ENCODE measurements at regions not wholly inside any gene's neighbourhood (a gene's known extent, or its start where the extent isn't known, plus 50 kb on each side); places are given as distances from the start of the nearest gene placed in this dataset.

DNA sequence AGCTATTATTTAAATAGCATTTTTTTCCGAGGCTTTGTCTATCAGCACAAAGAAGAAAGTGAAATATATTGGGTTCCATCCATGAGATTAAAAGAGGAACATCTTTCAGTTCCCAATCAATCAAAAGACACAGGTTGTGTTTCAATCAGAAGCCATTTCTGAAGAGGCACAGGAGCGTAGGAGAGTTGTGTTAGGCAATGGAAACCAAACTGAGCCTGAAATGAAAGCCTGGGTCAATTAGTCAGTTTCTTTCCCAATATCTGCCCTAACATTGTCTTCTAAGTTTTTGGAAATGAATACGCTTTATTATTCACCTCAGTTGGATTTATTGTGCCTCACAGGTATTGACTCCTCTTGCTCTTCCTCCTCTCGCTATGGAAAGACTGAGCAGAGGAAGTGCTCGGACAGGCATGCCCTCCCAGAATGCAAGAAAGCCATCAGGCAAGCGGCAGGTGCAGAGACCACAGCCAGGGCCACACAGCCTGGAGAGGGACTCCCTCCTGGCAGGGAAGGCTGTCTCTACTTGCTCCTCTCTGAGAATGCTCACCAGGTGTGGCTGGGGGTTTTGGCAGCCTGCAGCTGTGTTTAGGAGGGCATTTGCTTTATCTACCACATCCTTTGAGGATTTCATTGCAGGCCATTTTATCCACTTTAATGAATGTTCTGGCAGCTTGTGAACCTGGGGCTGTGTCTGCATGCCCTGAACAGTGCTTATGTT is 100.8 kb upstream of the NEDD9 start:
- no peaks in the 10 kb centered on the region for H3K27me3 Mint-ChIP-seq
- H3K4me1 Mint-ChIP-seq = peaks cover 71% of the 10 kb centered on the region
- DNase-seq = no peak
- H3K36me3 Mint-ChIP-seq = peaks cover 51% of the 10 kb centered on the region
- H3K4me3 Mint-ChIP-seq = no peak overlapping the region
- peak overlapping the region; percentile 44 for H3K27ac Mint-ChIP-seq
- peaks cover 3% of the 10 kb centered on the region for H3K9me3 Mint-ChIP-seq

GRCh38 chr6:11332463-11332862 is 100.0 kb upstream of the NEDD9 start:
- peaks cover 3% of the 10 kb centered on the region for H3K9me3 Mint-ChIP-seq
- H3K27me3 Mint-ChIP-seq = no peaks in the 10 kb centered on the region
- peak overlapping the region; percentile 23 for H3K27ac Mint-ChIP-seq
- peaks cover 49% of the 10 kb centered on the region for H3K36me3 Mint-ChIP-seq
- no peak overlapping the region for H3K4me3 Mint-ChIP-seq
- DNase-seq = no peak
- peaks cover 70% of the 10 kb centered on the region for H3K4me1 Mint-ChIP-seq

DNA sequence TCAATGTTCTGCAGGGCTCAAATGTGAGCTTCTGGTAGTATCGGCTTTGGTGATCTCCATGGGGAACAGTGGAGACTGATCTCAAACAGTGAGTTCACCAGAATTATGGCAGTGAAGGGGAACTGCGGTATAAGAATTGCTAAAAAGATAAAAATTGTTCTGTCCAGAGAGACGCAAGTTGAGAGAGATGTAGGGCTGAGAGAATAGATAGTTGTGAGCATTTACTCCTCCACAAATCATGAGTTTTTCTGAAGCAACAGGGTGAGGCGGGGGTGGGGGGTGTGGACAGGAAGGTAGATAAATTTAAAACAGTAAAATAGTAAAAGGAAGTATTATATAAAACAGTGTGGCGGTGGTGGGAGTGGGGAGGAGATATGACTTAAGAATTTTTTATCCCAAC is 98.6 kb upstream of the NEDD9 start:
- Mint-ChIP-seq H3K9me3 (peaks cover 3% of the 10 kb centered on the region), H3K27me3 (no peaks in the 10 kb centered on the region), H3K4me1 (peaks cover 79% of the 10 kb centered on the region), H3K27ac (peak overlapping the region; percentile 78), H3K36me3 (peaks cover 56% of the 10 kb centered on the region), H3K4me3 (peak overlapping the region; percentile 52)
- DNase-seq = no peak

GRCh38 chr6:11330413-11330760 is 97.9 kb upstream of the NEDD9 start:
- Mint-ChIP-seq H3K9me3 (peaks cover 3% of the 10 kb centered on the region), H3K36me3 (peaks cover 49% of the 10 kb centered on the region), H3K4me1 (peaks cover 76% of the 10 kb centered on the region), H3K27me3 (no peaks in the 10 kb centered on the region), H3K27ac (peak overlapping the region; percentile 78), H3K4me3 (peak overlapping the region; percentile 5)
- DNase-seq = peak; percentile 18

GRCh38 chr6:11329726-11330412 is 97.4 kb upstream of the NEDD9 start:
- Mint-ChIP-seq H3K9me3 (peaks cover 3% of the 10 kb centered on the region), H3K4me3 (peak overlapping the region; percentile 5), H3K27ac (peak overlapping the region; percentile 78), H3K36me3 (peaks cover 46% of the 10 kb centered on the region), H3K27me3 (no peaks in the 10 kb centered on the region), H3K4me1 (peaks cover 79% of the 10 kb centered on the region)
- DNase-seq = no peak

DNA sequence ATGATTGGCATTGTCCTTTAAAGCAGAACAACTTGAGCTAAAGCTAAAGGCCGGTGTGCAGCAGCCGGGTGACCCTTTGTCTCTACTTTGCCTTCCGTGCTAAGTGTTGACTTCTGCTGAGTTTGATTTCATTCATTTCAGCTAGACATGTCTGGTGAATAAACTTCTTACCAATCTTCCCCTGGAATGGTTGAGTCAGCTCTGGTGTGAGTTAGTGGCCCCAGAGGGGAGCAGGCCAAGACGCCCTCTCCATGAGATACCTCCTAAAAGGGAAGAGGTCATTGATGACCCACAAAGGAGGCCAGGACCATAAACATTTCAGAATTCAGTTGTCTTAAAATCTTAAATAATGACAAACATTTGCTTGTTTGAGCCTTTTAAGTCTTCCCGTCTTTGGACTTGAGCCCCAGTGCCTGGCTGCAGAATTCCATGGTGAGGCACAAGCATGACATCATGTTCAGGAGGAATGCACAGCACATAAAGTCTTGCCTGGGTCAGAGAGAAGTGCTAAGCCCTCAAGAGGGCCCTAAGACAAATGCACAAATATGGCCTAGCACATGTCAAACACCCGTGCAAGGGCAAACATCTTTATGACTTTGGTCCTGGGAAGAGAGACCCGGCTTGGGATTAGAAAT is 96.3 kb upstream of the NEDD9 start:
- Mint-ChIP-seq H3K4me3 (no peak overlapping the region), H3K27me3 (no peaks in the 10 kb centered on the region), H3K27ac (no peak overlapping the region), H3K4me1 (peaks cover 80% of the 10 kb centered on the region), H3K9me3 (peaks cover 3% of the 10 kb centered on the region), H3K36me3 (peaks cover 46% of the 10 kb centered on the region)
- DNase-seq = no peak

- Mint-ChIP-seq H3K4me1 (peaks cover 77% of the 10 kb centered on the region), H3K4me3 (no peak overlapping the region), H3K36me3 (peaks cover 50% of the 10 kb centered on the region), H3K9me3 (peaks cover 3% of the 10 kb centered on the region), H3K27ac (no peak overlapping the region), H3K27me3 (no peaks in the 10 kb centered on the region)
- DNase-seq = no peak
Measured at GRCh38 chr6:11327961-11328360, 95.5 kb upstream of the NEDD9 start.

- Mint-ChIP-seq H3K36me3 (peaks cover 41% of the 10 kb centered on the region), H3K27ac (no peak overlapping the region), H3K4me1 (peaks cover 66% of the 10 kb centered on the region), H3K9me3 (no peaks in the 10 kb centered on the region), H3K27me3 (no peaks in the 10 kb centered on the region), H3K4me3 (no peak overlapping the region)
- no peak for DNase-seq
Measured at GRCh38 chr6:11326116-11326515, 93.6 kb upstream of the NEDD9 start.

DNA sequence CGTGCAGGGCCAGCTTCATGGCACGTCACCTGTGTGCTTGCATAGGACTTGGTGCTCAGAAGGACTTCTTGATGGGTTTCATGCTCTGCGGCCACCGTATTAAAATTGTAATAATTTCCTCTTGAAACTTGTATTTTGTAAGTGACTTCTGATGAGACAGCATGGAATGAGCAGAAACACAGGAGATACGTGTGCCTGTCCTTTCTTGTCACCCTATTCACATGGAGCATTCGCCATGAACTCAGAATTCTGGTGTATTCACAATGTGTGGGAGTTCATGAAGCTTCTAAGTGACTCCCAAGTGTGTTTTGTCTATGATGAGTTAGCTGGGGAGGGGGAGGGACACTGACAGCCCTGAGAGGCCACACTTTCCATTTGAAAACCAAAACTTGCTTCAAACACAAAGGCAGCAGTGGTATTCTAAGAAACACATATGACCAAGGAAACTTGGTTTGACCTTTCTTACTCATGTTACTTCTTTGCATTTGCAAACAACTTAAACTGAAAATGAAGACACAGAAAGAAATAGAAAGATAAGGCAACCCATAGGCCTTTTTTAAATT is 92.1 kb upstream of the NEDD9 start:
- H3K36me3 Mint-ChIP-seq = peaks cover 45% of the 10 kb centered on the region
- H3K4me3 Mint-ChIP-seq = peak overlapping the region; percentile 58
- DNase-seq = peak; percentile 65
- peak overlapping the region; percentile 87 for H3K27ac Mint-ChIP-seq
- H3K27me3 Mint-ChIP-seq = no peaks in the 10 kb centered on the region
- H3K9me3 Mint-ChIP-seq = no peaks in the 10 kb centered on the region
- H3K4me1 Mint-ChIP-seq = peaks cover 54% of the 10 kb centered on the region

GRCh38 chr6:11323666-11324452 is 91.4 kb upstream of the NEDD9 start:
- H3K9me3 Mint-ChIP-seq = no peaks in the 10 kb centered on the region
- peak overlapping the region; percentile 87 for H3K27ac Mint-ChIP-seq
- no peak overlapping the region for H3K4me3 Mint-ChIP-seq
- no peak for DNase-seq
- H3K27me3 Mint-ChIP-seq = no peaks in the 10 kb centered on the region
- peaks cover 55% of the 10 kb centered on the region for H3K4me1 Mint-ChIP-seq
- H3K36me3 Mint-ChIP-seq = peaks cover 48% of the 10 kb centered on the region

GRCh38 chr6:11322252-11322885 is 89.9 kb upstream of the NEDD9 start:
- no peaks in the 10 kb centered on the region for H3K27me3 Mint-ChIP-seq
- H3K9me3 Mint-ChIP-seq = peaks cover 3% of the 10 kb centered on the region
- H3K36me3 Mint-ChIP-seq = peaks cover 48% of the 10 kb centered on the region
- DNase-seq = no peak
- H3K4me1 Mint-ChIP-seq = peaks cover 58% of the 10 kb centered on the region
- no peak overlapping the region for H3K27ac Mint-ChIP-seq
- no peak overlapping the region for H3K4me3 Mint-ChIP-seq

GRCh38 chr6:11320914-11321597 is 88.6 kb upstream of the NEDD9 start:
- no peaks in the 10 kb centered on the region for H3K27me3 Mint-ChIP-seq
- H3K4me1 Mint-ChIP-seq = peaks cover 59% of the 10 kb centered on the region
- H3K27ac Mint-ChIP-seq = peak overlapping the region; percentile 64
- no peak overlapping the region for H3K4me3 Mint-ChIP-seq
- peaks cover 9% of the 10 kb centered on the region for H3K9me3 Mint-ChIP-seq
- no peak for DNase-seq
- H3K36me3 Mint-ChIP-seq = peaks cover 49% of the 10 kb centered on the region

DNA sequence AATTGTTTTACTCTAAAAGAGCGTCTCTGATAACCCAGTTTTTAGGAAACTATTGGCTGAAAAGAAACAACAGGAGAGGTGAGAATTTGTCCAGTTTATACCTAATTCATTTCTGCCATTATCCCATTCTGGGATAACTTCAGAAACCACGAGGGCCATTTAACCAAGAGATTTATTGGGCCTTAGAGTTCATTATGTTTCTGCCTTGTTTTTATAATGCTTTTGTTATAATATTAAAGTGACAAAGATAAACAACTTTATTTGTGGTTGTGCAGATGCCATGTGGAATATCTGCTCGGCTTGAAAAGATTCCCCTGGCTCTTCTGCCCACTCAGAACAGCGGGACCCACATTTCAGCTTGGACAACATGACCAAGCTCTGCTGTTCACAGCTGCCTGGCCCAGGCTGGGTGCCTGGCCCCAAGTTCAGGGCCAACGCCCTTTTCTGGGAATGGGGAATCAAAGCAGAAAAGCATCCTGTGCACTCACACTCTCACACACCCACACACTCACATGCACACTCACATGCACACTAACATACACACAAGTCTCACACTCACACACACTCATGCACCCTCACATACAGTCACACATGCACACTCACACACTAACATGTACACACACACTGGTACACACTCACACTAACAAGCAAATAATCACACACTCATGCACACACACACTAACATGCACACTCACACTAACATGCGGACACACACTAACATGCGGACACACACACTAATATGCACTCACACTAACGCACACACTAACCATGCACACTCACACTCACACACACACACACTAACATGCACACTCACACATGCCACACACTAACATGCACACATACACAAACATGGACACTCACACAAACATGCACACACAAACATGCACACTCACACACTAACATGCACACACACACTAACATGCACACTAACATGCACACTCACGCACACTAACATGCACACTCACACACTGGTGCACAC is 86.7 kb upstream of the NEDD9 start:
- H3K4me1 Mint-ChIP-seq = peaks cover 53% of the 10 kb centered on the region
- no peaks in the 10 kb centered on the region for H3K27me3 Mint-ChIP-seq
- H3K27ac Mint-ChIP-seq = peak overlapping the region; percentile 86
- peaks cover 56% of the 10 kb centered on the region for H3K36me3 Mint-ChIP-seq
- H3K9me3 Mint-ChIP-seq = peaks cover 9% of the 10 kb centered on the region
- no peak overlapping the region for H3K4me3 Mint-ChIP-seq
- no peak for DNase-seq

All from activated naive CD8-positive, alpha-beta T cell treated with anti-CD3 and anti-CD28 coated beads for 36 hours (primary cell).